Inferior parietal cortex (tissue), 1 donor: ENCODE measurements at regions not wholly inside any gene's neighbourhood (a gene's known extent, or its start where the extent isn't known, plus 50 kb on each side); places are given as distances from the start of the nearest gene placed in this dataset.
A peak's percentile ranks its signal among the peaks of the same experiment; 100 is the strongest.

Experiments
- DNase-seq: peaks from one replicate; pipeline ENCODE4 v3.0.0-alpha.2; 2016; ENCODE audit errors: extremely low spot score

- DNase-seq, result no peak
Observed at GRCh38 chr12:4049298-4050080, 176.3 kb upstream of the PARP11 start.

- DNase-seq, result no peak
Observed at GRCh38 chr12:4047421-4047820, 174.2 kb upstream of the PARP11 start.

GRCh38 chr12:4046495-4046840 is 173.3 kb upstream of the PARP11 start:
- DNase-seq, result no peak

GRCh38 chr12:4045786-4046494 is 172.7 kb upstream of the PARP11 start:
- DNase-seq, result no peak

- no peak for DNase-seq
Observed at GRCh38 chr12:4044736-4045730, 171.8 kb upstream of the PARP11 start.

DNA sequence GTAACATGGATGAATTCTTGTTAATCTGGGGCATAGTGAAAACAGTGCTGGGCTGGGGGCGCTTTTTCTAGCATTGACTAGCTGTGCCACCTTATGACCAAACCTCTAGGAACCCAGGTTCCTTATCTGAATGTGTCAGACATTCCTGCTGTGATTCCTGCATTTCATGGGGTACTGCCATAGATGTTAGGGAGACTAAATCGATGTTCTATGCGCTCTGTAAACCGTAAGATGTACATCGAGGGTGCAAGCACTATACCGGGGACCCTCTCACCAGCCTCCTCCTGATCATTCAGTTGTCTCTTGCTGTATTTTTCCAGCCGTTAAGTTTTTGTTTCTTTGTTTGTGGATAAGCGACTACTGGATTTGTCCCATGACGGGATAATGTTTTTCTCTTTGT is 170.9 kb upstream of the PARP11 start:
- DNase-seq, result no peak

DNA sequence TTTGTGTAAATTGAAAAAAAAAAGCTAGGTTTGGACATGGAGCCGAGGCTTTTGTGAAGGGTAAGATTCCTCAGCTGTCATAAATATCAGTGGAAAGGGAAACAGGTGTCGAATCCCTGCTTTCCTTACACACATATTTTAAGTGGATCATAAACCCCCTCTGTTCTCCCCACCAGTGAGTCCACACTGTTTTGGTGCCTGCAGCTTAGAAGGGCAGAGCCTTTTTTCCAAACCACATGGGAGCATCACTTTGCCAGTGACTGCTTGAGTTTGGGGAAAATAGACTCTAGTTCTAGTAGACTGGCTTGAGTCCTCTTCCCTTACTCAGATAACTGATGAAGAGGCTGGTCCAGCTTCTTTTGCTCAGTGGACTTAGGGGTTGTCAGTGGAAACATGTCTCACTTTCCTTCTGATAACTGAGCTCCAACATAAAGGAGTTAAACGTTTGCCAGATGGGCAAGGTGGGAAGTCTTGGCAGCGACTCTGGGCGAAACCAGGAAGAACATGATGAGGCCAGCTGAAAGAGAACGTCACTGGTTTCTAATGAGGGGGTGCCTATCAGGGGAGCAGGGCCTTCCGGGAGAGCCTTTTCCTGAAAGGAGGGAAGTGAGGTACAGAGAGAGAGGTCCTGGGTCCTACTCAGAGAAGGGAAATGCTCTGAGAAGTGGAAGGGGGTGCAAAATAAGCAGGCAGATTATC is 168.1 kb upstream of the PARP11 start:
- no peak for DNase-seq

DNA sequence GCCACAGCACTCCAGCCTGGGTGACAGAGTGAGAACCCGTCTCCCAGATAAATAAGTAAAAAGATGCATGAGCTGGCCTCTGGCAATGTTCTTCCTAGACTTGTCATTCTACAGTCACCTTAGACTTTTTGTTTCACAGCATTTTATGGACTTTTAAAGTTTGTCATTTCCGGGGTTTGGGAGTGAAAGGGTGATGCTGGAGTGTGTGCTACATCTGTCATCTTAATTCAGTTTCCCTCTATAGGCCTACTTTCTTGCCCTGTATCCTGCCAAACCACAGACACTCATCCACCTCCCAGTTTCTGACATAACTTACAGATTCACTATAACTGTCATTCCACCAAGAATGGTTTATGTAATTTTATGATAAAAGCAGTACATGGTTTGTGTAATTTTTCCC is 166.7 kb upstream of the PARP11 start:
- no peak for DNase-seq

DNA sequence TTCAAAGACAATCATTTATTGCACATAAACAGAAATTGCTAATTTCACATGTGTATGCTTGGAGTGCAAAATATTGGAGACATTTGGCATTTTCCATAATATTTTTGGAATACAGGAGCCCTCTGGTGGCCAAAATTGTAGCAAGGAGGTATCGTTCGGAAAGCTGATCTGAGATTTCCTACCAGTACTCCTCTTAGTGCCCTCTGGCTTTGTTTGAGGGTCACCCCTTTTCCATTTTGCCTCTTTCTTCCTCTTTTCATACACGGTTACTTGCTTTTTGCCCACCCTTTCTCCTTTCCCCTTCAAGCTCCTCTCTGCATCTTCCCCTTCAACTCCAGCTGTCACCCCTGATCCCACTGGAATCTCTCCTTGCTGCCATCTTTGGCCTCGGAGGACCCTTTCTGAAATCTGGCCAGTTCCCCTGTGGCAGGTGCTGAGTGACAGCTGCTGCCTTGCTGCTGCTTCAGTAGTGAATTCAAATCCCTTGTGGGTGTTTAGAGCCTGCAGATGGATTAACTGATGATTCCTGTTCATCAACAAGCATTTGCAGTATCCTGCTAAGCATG is 164.6 kb upstream of the PARP11 start:
- peak; percentile 80 for DNase-seq

- DNase-seq, result no peak
Observed at GRCh38 chr12:4036671-4037271, 163.6 kb upstream of the PARP11 start.

- DNase-seq, result no peak
Observed at GRCh38 chr12:4034921-4035320, 161.7 kb upstream of the PARP11 start.

- DNase-seq, result no peak
Observed at GRCh38 chr12:4032924-4033615, 159.9 kb upstream of the PARP11 start.

DNA sequence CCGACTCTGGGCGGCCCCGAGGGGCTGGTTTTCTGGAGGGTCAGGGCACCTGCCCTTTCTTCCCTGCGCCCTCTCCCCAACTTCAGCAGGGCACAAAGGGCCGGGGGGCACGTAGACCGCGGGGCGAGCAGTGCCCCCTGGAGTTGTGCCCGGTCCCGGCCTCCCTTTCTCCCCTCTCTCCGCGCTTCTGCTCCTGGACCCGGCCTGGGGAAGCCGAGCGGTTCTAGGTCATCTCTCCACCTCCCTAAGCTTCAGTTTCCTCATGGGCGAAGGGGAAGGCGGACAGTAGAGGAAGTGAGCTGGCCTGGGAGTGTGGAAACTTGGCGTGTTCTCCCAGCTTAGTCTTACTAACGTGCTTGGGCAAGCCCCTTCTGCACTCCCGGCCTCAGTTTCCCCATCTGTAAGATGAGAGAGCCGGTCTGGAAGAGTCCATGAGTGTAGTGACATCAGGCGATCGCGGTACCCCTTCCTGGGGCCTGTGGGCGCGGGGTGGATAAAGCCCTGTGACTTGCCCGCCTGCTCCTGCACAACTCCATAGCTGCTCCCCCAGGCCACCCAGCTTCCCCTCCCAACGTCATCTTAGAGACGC is 158.6 kb upstream of the PARP11 start:
- no peak for DNase-seq

DNA sequence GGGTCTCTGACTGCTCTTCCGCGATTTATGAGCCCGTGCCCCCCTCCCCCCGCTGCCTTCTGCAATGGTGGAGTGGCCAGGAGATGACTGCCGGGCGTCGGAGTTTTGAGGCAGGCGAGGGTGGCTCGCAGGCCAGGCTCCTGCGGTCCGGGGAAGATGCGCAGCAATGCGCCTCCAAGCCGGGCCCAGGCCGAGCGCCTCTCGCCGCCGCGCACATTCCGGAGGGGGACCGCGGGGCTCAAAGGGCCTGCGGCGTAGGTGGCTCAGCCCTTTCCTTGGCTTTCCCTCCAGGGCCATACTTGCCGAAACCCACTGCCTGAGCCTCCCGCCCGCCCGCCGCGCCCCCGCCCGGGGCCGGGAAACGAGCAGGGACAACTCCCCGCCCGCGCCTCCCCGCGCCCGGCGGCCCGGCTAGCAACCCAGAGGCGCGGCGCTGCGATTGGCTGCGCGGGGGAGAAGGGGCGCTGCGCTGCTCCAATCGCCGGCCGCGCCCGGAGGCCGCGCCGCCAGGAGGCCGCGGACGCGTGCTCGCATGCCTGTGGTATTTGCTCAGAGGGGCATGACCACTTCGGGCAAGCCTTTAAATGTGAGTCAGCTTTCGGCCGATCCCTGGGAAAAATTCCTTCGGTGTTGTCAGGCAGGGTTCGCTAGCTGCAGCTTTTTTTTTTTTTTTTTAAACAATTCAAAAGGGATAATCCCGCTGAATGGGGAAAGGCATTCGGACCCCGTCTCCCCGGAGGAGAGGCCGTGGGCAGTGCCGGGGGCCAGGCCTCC is 157.9 kb upstream of the PARP11 start:
- DNase-seq, result peak; percentile 72

DNA sequence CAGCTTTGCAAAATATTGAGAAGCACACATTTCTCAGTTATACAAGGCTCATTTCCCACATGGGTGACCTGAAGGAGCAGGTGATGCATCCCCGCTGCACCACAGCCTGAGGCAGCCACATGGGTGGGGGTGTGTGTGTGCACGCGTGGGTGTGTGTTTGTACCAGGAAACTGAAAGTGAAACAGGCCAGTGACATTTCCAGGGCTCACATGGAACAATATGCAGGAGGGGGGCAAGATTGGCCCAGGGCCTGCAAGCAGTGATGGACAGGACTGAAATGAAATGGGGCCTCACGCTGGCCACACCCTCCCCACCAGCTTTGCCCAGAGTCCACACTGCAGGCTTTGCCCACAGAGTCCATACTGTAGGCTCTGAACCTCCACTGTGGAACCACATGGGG is 154.2 kb upstream of the PARP11 start:
- no peak for DNase-seq

GRCh38 chr12:4026517-4026916 is 153.3 kb upstream of the PARP11 start:
- DNase-seq, result no peak

- DNase-seq, result no peak
Observed at GRCh38 chr12:4026020-4026358, 152.8 kb upstream of the PARP11 start.

DNA sequence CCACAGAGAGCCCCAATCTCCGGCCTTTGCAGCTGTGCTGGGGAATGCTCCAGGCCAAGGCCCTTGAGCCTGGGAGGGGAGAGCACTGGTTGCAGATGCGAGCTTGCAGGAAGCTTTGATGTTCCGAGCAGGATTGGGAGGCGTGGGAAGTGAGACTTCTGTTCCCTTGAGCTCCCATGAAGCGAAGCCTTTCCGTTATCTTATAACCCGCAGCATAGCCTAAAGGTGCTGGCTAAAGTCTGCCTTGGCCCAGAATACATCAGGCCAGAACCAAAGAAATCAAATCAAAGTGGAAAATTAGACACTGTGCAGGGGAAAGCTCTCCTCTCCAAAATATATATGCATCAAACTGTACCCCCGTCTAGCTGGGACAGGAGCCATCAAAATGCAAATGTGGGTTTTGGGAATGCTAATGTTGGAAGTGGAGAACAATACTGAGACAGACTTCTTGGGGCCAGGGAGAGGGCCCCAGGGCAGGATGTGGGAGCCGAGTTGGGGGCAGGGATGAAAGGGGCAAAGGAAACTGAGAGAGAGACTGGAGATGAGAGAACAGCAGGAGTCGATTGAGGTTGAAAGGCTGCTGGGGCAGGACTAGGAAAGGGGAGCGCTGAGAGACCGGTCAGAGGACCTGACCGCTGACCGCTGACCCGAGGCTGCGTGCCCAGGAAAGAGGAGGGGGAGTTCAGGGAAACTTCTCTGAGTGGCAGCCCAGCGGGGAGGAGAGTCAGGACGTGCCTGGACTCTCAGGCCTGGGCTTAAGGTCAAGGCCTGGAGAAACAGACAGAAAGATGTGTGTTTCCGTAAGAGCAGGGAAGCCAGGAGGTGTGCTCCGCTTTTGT is 152.2 kb upstream of the PARP11 start:
- DNase-seq, result no peak
